Occipital lobe (tissue), 1 donor: ENCODE measurements at regions not wholly inside any gene's neighbourhood (a gene's known extent, or its start where the extent isn't known, plus 50 kb on each side); places are given as distances from the start of the nearest gene placed in this dataset.

Experiments used
- DNase-seq: peaks from one replicate; lab custom pipeline; 2025; lab: John Stamatoyannopoulos, UW

DNA sequence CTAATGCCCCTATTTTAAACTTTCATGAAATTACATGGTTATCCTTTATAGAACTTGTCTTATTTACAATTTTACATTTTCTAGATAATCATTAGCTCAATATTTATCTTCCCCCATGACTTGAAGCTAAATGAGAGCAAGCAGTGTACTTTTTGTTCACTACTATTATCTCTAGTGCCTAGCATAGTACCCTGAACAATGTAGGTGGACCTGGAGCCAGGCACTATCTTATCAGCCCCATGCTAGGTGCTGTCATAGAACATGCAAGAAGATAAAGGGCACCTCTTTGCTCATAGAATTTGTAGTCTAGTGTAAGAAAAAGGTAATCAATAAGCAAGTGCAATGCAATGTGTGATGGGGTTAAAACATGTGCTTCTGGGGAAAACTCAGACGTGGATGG is 399.9 kb downstream of the ELAVL2 start:
- no peak for DNase-seq

DNA sequence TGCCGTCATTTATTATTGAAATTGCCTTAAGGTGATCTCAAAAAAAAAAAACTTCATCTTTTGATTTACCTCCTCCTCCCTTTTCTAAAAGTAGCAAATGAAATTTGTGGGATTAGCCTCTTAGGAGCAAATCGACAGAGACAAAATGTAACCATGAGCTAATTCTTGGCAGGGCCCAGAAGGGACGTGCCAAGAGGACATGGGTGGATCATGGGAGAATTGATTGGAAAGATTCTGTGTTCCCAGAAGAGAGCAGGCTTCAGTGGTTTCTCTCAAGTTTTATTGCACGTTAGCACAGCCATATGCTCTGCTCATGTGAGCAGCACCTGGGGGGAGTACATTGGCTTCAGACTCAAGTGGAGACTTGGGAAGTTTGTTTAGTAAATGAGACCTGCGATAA is 394.6 kb downstream of the ELAVL2 start:
- no peak for DNase-seq

DNA sequence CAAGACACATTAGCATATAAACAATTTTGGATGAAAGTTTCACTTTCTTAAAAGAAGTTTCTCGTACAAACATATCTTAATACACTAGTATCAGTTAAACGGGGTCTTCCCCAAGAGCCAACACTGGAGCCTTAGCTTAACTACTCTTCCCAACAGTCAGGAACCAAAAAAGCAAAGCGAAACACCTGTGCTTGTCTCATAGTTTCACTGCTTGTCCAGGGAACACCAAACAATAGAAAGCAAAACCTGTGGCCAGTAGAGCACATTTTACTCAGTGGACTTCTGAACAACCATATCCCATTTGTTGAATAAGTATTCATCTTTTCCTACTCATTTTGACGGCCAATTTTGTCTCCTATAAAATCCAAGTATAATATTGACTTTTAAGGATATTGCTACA is 391.4 kb downstream of the ELAVL2 start:
- no peak for DNase-seq

DNA sequence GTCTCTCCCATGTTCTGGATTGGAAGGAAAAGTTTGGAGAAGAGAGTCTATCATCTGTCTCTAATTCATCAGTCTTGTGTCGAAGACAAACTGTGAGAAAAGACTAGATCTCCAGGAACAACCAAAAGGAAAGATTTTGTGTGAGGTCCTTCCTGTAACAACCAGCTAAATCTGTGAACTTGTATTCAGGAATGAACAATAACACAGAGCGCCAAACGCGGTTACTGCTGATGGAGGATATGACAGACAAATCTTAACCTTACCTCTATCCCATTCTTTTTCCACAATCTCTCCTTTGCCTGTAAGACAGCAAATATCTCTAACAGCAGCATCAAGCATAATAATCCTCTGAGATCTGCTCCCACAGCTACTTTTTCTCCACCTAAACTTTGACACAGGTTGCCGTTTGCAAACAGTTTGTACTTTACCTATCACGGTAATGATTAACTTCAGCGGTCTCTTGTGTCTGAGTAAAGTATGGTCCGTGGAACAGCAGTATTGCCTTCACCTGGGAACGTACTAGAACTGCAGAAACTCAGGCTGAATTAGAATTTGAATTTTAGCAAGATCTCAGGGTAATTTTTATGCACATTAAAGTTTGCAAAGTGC is 387.6 kb downstream of the ELAVL2 start:
- DNase-seq: no peak

DNA sequence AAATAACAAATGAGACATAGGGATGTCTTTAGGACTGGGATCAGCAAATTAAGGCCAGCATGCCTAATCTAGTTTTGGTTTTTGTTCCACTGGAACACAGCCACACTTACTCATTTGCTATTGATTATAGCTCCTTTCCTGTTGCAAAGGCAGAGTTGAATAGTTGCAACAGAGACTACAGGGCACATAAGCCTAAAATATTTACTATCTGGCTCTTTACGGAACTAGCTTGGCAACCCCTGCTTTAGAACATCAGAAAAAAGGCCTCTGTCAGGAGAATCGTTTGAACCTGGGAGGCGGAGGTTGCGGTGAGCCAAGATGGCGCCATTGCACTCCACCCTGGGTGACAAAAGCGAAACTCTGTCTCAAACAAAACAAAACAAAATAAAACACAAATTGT is 384.8 kb downstream of the ELAVL2 start:
- no peak for DNase-seq

DNA sequence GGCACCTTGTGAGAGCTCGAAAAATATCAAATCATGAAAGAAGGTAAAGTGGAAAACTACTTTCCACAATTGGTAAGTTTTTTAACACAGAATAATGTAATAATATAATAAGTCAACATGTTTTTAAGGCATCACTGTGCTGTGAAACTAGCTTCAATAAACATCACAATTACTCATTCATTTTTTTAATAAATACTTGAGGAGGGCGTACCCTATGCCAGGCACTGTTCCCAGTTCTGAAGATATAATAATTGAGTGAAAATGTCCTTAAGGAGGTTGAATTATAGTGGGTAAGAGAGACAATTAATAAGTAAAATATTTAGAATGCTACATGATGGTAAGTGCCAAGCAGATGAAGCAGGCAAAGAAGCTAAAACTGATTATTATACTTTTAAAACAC is 381.4 kb downstream of the ELAVL2 start:
- DNase-seq: no peak

DNA sequence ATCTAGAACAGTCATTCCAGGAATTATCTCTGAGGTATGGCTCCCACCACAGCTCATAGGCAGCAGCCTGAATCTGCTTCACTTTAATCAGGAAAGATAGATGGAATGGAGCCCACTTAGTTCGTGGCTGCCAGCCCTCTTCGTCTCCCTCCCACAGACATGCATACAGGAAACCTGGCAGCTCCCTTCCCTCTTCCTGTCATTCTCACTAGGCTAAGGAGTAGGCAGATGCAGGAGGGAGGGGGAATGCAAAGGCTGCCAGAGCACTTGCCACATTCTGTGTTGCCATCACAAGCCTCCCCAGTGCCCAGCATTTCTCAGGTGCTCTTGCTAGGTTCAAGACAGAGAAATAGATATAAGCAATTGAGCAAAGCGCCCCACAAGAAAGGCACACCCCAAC is 378.9 kb downstream of the ELAVL2 start:
- DNase-seq: peak; percentile 52

DNA sequence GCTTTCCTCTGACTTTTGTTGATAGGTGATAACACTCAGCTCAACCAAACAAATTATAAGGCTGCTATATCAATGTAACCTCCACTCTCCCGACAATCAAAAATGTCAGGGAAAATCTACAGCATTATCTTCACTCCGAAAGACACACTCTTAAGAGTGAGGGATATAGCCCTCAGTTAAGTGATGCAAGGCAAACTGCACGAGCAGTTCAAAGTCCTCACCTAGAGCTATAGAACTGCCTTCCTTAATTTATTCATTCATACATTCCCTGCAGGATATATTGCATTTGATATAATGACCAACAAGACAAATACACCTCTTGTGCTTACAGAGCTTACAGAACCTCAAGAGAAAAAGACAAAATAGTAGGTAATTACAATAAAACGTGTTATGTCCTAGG is 378.1 kb downstream of the ELAVL2 start:
- DNase-seq: no peak

DNA sequence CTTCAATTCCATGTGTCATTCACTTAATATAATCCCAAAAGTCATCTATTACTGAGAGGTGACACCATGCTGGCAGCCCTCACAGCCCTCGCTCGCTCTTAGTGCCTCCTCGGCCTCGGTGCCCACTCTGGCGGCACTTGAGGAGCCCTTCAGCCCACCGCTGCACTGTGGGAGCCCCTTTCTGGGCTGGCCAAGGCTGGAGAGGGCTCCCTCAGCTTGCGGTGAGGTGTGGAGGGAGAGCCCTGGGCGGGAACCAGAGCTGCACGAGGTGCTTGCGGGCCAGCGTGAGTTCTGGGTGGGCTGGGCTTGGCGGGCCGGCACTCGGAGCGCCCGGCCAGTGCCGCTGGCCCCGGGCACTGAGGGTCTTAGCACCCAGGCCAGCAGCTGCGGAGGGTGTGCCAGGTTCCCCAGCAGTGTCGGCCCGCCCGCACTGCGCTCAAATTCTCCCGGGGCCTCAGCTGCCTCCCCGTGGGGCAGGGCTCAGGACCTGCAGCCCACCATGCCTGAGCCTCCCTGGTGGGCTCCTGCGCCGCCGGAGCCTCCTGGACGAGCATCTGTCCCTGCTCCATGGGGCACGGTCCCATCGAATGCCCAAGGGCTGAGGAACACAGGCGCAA is 374.1 kb downstream of the ELAVL2 start:
- DNase-seq: no peak

DNA sequence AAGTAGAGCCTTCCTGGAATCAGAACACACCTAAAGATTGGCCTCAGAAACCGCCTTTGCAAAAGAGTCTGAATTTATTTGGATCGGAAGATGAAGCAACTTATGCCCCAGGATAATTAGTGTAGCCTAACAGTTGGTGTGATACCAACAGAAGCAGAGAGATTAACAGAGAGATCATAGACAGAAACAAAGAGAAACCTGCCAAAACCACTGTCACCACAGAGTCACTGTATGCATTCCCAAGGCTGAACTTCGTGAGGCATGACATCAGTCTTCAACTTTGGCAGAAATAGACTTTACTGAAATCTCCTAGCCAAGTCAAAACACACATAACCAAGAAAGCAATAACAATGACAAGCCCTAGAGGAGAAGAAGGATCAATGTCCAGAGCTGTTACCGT is 361.8 kb downstream of the ELAVL2 start:
- no peak for DNase-seq

DNA sequence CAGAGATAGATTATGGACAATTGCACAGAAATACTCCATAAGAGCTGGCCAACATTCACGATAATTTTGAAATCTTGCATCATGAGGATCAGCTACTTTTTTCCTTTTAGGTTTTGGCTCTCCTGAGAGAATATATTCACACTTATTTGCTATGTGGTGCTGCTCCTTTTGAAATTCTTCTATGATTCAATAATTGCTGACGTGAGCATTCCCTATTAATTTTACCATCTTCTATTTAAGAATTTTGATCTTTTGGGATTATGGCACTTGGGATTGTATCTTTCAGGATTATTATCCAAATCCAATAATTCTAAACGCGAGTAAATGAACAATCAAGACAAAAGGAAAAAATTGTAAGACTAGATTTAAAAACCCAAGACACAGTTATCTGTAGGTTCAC is 358.8 kb downstream of the ELAVL2 start:
- no peak for DNase-seq

DNA sequence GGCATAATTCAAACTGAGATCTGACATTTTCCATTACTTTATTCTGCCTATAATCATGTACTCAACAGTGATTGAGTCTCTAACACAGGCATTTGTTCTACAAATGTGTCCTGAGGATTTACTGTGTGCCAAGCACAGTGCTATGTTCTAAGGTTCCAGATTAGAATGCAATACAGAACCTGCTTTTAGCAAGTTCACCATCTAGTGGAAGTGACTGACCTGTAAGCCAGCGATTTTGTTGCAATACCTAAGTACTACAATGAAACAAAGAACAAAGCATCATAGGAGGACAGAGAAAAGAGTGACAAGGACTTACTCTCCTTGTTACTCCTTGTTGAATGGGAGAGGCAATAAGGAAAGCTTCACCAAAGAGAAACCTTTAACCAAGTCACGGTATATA is 348.1 kb downstream of the ELAVL2 start:
- no peak for DNase-seq

DNA sequence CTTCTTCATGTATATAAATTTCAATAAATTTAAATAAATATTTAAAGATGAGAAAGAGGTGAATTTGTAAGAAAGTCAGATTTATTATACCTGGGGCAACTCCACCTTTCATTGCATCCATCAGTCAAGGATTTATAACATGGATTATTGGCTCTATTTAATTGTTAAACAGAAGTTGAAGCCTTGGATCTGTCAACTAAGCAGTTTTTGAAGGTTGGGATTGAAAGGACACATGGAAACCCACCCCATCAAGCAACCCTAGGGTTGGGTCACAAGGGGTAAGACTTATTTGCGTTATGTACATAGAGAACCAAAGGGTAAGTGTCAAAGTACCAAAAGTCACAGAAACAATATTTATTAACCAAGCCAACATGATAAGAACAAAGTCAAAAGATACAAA is 342.5 kb downstream of the ELAVL2 start:
- DNase-seq: no peak

DNA sequence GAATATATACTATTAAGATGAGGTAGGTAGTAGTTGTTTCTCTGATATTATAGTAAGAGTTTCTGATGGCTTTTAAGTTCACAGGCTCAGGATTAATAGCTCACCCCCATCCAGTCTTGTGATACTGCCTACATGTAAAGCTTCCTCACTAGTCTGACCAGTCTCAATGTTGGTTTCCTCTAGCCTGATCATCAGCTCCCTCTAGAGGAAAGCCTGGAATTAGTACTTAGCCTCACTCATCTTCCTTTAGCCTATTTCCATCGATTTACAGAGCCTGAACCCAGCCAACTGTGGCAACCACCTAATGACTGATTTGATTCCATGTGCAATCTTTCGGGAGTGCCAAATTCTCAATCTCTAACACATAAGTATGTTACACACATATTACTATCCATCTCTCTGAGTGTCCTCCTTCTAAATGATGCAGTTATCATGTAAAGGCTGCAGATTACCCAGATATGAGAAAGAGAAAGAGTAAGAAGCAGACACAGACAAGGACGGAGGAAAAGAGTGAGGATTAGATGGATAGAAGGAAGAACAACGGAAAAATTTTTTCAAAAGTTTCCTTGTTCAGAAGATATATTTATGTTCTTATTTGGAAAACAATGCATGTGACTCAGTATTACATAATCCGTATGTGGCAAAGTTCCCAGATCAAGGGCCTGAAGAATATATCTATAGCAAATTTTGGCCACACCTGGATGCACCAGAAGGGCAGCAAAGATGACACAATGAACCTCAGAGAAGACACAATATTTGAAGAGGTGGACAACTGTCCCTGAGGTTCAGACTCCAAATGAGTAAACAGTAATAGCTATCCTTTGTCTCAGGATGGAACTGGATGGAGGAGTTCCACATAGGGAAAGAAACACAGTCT is 333.7 kb downstream of the ELAVL2 start:
- no peak for DNase-seq

DNA sequence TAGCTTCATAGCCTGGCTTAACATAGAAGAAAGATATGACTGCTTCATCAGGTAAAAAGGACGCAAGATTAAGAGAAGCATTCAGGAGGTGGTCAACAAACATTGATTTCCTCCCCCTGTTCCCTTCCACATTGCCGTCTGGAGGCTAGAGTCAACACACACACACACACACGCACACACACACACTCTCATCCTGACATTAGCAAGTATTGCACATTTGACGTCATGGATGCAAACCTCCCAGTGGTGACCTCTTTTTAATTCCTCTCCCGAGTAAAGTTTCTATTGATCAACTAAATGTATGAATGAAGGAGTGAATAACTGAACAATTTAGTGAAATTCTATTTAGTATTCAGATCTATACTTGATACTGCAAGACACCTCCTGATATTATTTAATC is 332.8 kb downstream of the ELAVL2 start:
- no peak for DNase-seq

DNA sequence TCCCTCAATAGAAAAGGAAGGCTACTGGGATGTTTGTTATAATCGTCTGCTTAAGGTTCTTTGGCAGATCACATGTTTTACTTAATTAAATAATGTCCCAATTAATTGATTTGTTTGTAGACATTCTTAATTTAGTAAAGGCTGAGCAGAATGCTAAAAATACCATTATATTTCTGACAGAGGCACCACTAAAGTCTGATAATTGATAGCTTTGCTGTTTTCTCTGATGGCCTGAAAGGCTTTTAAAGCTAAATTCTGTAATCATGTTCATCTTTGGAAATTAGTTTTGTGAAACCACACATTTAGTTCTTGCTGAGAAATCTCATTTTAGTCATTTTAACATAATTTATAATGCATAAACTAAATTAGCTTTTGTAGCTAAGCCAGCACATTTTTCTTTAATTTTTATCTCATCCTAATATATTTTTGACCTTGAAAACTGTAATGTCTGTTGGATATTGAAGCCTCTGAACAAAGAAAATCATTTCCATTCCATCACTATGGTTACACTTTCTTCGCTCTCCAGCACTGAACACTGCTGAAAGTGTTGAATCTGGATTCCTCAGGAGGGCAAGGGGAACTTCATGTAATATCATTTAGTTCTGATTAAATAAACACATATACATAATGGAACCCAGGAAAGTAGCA is 329.4 kb downstream of the ELAVL2 start:
- DNase-seq: no peak

DNA sequence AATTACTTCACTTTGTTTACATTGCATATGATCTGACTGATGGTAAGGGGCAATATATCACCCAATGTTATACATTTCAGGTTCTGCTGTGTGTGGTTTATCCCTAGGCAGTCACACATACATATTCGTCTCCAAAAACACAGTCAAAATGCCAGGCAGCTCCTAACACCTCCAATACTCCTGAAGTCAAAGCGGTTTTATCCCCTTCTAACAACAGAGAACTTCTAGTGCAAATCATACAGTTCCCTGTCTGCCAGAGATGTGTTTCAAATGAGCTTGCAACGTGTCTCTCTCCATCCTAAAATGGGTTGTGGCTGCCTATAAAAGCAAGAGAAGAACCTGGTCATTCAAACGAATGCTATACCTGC is 328.9 kb downstream of the ELAVL2 start:
- DNase-seq: no peak

DNA sequence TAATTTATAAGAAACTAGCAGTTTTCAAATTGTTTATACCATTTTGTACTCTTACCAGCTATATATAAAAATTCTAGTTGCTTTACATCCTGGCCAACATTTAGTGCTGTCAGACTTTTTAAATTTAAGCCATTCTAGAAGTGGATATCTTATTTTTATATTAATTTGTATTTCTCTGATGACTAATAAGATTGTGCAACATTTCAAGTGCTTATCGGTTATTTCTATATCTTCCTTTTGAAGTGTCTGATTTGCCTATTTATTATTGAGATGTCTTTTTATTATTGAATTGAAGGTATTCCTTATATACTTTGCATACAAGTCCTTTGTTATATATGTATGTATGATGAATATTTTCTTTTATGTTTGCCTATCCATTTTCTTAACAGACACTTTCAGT is 324.0 kb downstream of the ELAVL2 start:
- no peak for DNase-seq

DNA sequence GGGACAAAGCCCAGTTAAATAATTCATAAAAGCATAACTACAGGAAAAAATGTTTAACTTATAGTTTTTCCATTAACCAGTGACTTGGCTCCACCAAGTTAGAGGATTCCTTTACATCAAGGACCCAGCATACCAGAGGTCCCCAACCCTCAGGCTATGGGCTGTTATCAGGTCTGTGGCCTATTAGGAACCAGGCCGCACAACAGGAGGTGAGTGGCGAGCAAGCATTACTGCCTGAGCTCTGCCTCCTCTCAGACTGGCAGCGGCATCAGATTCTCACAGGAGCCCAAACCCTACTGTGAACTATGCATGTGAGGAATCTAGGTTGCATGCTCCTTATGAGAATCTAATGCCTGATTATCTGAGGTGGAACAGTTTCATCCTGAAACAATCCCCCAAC is 303.1 kb downstream of the ELAVL2 start:
- DNase-seq: no peak

DNA sequence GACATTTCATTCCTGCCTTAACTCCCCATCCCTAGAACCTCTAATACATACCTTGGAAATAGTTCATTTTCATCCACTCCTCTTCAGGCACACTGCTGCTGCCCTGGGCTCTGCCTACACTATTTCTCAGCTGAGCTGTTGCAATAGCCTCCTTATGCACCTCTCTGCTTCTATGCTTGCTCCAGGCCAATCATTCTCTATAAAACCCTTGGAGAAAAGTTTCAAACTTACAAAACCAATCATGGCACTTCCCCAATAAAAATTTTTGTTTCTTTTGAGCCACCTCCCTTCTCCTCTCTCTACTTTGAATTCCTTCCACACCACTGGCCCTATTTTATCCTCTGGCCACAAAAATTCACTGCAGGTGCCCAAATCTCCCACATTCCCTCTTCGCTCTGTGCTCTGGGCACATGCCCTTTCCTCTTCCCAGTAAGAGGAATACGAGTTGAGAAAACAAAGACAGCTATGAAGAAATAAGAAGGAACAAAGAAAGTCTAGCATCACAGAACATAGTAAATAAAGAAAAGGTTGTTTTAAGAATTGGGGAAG is 301.4 kb downstream of the ELAVL2 start:
- no peak for DNase-seq

DNA sequence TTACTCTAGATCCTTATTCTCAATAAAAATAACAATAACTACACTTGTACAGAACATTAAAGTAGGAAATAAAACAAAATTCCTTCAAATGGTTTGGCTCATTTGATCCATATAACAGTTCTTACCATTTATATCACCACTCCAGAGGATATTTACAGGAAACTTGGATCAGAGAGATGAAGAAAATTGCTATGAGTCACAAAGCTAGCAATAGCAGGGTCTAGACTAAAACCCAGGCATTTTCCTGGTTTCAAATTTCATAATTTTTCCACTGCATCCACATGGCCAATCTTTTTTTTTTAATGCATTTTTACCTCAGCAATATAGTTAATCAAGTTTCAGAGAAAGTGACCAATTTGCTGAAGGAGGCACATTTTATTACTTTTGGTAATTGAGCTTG is 299.2 kb downstream of the ELAVL2 start:
- no peak for DNase-seq

DNA sequence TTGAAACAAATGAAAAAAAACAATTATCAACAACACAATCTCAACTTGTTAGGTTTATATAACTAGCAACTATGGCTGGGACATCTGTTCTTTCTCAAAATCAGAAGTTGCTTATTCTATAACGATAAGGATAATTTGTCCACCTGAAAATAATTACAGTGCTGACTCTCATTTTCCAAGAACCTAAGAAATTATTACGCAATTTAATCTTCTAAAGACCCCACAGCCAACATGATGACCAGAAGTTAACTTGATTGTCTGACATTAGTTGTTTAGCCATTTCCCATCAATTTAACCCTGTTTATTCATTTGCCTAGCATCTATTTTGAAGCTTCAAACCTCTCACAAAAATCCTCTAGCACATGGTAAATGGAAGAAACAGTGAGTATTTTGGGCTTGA is 293.8 kb downstream of the ELAVL2 start:
- DNase-seq: no peak
